C4-2B (cell line): ENCODE measurements at regions not wholly inside any gene's neighbourhood (a gene's known extent, or its start where the extent isn't known, plus 50 kb on each side); places are given as distances from the start of the nearest gene placed in this dataset.

Experiments
- ZFX ChIP-seq: fragments of 450-650 bp; IDR thresholded peaks from 2 replicates; pipeline ENCODE4 v1.6.1; 2017
- TF ChIP-seq, protein P1 (sequence below): fragments of 450-650 bp; conservative IDR thresholded peaks from 2 replicates; pipeline ENCODE4 v1.5.1; 2017; ENCODE audit warnings: mild to moderate bottlenecking

DNA sequence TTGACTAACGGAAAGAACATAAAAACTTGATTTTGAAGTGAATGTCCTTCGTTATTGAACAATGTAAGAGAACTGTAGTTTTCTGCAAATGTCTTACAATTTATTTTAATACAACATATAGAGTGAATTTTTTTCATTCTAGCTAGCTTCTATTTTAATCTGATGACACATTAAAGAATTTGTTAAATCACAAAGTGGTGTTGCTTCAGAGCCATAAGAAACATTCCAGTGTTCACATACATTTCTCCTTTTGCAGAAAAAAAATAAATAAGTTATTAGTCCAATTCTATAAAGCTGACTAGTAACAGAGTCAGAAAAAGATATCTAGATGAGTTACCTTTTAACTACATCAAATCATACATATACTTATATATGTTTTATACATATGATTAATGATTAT, 914.3 kb upstream of the SLC39A10 start:
- TF ChIP-seq, protein P1, sequence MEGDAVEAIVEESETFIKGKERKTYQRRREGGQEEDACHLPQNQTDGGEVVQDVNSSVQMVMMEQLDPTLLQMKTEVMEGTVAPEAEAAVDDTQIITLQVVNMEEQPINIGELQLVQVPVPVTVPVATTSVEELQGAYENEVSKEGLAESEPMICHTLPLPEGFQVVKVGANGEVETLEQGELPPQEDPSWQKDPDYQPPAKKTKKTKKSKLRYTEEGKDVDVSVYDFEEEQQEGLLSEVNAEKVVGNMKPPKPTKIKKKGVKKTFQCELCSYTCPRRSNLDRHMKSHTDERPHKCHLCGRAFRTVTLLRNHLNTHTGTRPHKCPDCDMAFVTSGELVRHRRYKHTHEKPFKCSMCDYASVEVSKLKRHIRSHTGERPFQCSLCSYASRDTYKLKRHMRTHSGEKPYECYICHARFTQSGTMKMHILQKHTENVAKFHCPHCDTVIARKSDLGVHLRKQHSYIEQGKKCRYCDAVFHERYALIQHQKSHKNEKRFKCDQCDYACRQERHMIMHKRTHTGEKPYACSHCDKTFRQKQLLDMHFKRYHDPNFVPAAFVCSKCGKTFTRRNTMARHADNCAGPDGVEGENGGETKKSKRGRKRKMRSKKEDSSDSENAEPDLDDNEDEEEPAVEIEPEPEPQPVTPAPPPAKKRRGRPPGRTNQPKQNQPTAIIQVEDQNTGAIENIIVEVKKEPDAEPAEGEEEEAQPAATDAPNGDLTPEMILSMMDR = no peak
- TF ChIP-seq ZFX = no peak
